Stomach (tissue), 8 donors: ENCODE measurements at regions not wholly inside any gene's neighbourhood (a gene's known extent, or its start where the extent isn't known, plus 50 kb on each side); places are given as distances from the start of the nearest gene placed in this dataset.

Experiments
- DNase-seq, 2 donors: peaks; one replicate each; pipeline versions ENCODE4 v3.0.0 to v3.0.0-alpha.2; 2013 to 2019
- H3K27ac ChIP-seq, 5 donors: fragments of 200-600 bp in 4 of 5; sonication (generic) in 4 of 5; one replicate each; pipeline ENCODE4 v1.5.1; 2013 to 2019; ENCODE audit warnings: mild to moderate bottlenecking in 1 of 5, moderate library complexity in 1 of 5
- H3K27me3 ChIP-seq, 3 donors: fragments of 200-600 bp; sonication (generic); one replicate each; pipeline ENCODE4 v1.5.1; 2017 to 2019; ENCODE audit warnings: mixed run types in 1 of 3
- H3K36me3 ChIP-seq, 4 donors: fragments of 200-600 bp; sonication (generic); 1 replicate in 3 of 4; 2 replicates in 1 of 4; pipeline ENCODE4 v1.5.1; 2016 to 2019
- H3K4me1 ChIP-seq, 4 donors: fragments of 200-600 bp; sonication (generic); one replicate each; pipeline ENCODE4 v1.5.1; 2016 to 2019
- H3K4me3 ChIP-seq, 4 donors: fragments of 200-600 bp; sonication (generic) in 3 of 4; one replicate each; pipeline ENCODE4 v1.5.1; 2016 to 2019; ENCODE audit warnings: mild to moderate bottlenecking in 1 of 4
- H3K9me3 ChIP-seq, 4 donors: fragments of 200-600 bp; sonication (generic); one replicate each; pipeline ENCODE4 v1.5.1; 2016 to 2019
- EP300 ChIP-seq: sonication (generic); formaldehyde crosslinking; IDR thresholded peaks from one replicate; pipeline ENCODE4 v1.6.1; 2017; ENCODE audit warnings: antibody characterized with exemption
- POLR2A ChIP-seq, 4 donors: fragments of 450-650 bp; IDR thresholded peaks; one replicate each; pipeline ENCODE4 v1.6.1; 2016; ENCODE audit warnings: antibody characterized with exemption in 4 of 4, control low read depth in 2 of 4, mild to moderate bottlenecking in 1 of 4, moderate library complexity in 1 of 4
- POLR2AphosphoS5 ChIP-seq, 3 donors: sonication (generic); formaldehyde crosslinking; IDR thresholded peaks; one replicate each; pipeline ENCODE4 v1.6.1; 2016; ENCODE audit warnings: antibody characterized with exemption in 3 of 3
- WGBS, 5 donors: extraction: QIAGEN DNeasy Blood & Tissue Kit in 3 of 5; methylation state at CpG; one replicate each; pipeline versions ENCODE4 v1.1.5 to v1.1.7; 2013 to 2018; 5-methylcytosine and 5-hydroxymethylcytosine counted together
- intact Hi-C: fragments of 100-400 bp; cut with DNase I; formaldehyde crosslinking; loops from one replicate; pipeline ENCODE4 v1.15.1; 2023; ENCODE audit warnings: low total_unique reads
- small RNA-seq, 4 donors: library from RNA; depleted of rRNA; stranded (forward); fragments of <200 nt; gene quantifications; one replicate each; pipeline ENCODE3, GENCODE V24; 2016
- TF ChIP-seq, protein P1 (sequence below), 7 experiments: fragments of 450-650 bp in 4 of 7; fragments of 200-600 bp in 3 of 7; sonication (generic) in 3 of 7; IDR thresholded peaks; one replicate each; pipeline ENCODE4 v1.5.1; 2016 to 2019; ENCODE audit warnings: antibody characterized with exemption in 7 of 7, control low read depth in 2 of 7, mild to moderate bottlenecking in 1 of 7
- donor health status: healthy with polysubstance abuse.
- donor health status: Bipolar disorder and iron deficiency.
- donor health status: healthy.

DNA sequence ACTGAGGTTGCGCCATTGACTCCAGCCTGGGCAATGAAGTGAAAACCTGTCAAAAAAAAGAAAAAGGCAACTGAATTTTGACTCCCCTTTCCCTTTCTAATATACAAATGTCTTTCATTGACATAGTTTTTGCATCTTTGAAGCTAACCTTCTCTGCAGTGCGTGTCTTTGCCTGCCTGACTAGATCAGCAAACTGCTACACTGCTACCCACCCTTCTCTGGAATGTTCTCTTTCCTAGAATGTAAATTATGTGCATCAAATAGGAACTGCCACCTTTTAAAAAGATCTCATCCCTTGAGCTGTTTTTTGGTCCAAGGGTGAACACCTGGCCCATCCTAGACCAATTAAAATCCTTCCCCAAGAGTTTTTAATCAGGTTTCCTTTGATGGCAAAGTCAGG lies 127.6 kb downstream of the SLC28A3 start:
- TF ChIP-seq EP300 (no peak), POLR2A (IDR thresholded peaks at IDR 0.05) (no peak), POLR2AphosphoS5 (IDR thresholded peaks at IDR 0.05) (no peak)
- TF ChIP-seq, protein P1, sequence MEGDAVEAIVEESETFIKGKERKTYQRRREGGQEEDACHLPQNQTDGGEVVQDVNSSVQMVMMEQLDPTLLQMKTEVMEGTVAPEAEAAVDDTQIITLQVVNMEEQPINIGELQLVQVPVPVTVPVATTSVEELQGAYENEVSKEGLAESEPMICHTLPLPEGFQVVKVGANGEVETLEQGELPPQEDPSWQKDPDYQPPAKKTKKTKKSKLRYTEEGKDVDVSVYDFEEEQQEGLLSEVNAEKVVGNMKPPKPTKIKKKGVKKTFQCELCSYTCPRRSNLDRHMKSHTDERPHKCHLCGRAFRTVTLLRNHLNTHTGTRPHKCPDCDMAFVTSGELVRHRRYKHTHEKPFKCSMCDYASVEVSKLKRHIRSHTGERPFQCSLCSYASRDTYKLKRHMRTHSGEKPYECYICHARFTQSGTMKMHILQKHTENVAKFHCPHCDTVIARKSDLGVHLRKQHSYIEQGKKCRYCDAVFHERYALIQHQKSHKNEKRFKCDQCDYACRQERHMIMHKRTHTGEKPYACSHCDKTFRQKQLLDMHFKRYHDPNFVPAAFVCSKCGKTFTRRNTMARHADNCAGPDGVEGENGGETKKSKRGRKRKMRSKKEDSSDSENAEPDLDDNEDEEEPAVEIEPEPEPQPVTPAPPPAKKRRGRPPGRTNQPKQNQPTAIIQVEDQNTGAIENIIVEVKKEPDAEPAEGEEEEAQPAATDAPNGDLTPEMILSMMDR (IDR thresholded peaks at IDR 0.05): no peak
- intact Hi-C loops: no loop called here
- WGBS, 5 donors: 87 to 97% (median 94%) methylated on average over 2 of the region's 2 CpGs

DNA sequence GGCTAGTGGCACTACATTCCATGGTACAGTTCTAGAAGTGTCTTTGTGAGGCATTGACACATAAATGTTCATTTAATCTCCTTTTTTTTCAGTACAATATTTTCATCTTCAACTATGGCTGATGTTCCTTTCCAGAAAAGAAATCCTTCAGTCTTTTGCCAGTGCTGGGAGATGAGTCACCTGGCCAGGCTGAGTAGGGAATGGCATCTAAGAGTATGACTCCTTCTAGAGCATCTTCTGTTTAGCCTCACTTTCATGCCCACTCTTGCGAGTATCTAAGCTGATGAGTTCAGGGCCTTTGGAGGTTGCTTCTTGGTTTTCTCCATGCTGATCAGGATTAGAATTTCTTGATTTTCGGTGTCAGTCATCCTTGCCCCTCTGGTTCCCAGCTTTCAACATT lies 124.4 kb downstream of the SLC28A3 start:
- Histone ChIP-seq H3K4me1 (no peaks in the 10 kb centered on the region), H3K9me3 (no peaks in the 10 kb centered on the region), H3K4me3 (no peak overlapping the region), H3K27ac (no peak overlapping the region), H3K36me3 (no peaks in the 10 kb centered on the region), H3K27me3 (no peaks in the 10 kb centered on the region)
- DNase-seq: no peak
- TF ChIP-seq, protein P1 (IDR thresholded peaks at IDR 0.05): no peak
- TF ChIP-seq POLR2A (IDR thresholded peaks at IDR 0.05): no peak
- no peak for TF ChIP-seq POLR2AphosphoS5 (IDR thresholded peaks at IDR 0.05)
- TF ChIP-seq EP300: no peak
- WGBS, 5 donors: 86 to 98% (median 97%) methylated on average over 2 of the region's 2 CpGs
- intact Hi-C loops: no loop called here

More for the DNA sequence above, 127.6 kb downstream of the SLC28A3 start:
- H3K27ac ChIP-seq: no peak overlapping the region
- H3K36me3 ChIP-seq: no peaks in the 10 kb centered on the region
- no peaks in the 10 kb centered on the region for H3K27me3 ChIP-seq
- DNase-seq: no peak
- no peak overlapping the region for H3K4me3 ChIP-seq
- H3K4me1 ChIP-seq: peaks cover 0 to under 1% (median 0%) of the 10 kb centered on the region in 4 donors
- no peaks in the 10 kb centered on the region for H3K9me3 ChIP-seq

DNA sequence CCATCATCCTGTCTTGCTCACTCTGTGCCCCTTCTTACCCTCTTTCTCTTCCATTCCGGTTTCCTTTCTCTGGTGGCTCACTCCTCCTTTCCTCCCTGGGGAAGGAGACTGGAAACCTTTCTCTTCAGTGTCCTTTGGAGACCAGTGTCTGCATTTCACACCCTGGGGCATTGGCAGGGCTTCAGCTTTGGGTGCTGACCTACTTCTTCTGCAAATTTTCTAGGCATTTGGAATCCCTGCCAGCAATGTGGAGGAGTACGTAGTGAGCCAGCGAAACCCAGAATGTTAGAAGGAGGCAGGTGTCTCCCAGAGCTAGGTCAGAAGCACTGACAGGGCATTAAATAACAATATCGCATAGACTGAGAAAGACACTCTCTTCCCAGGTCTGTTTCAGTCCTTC lies 122.2 kb downstream of the SLC28A3 start:
- H3K4me3 ChIP-seq: no peak overlapping the region
- intact Hi-C loops: no loop called here
- no peaks in the 10 kb centered on the region for H3K36me3 ChIP-seq
- no peak overlapping the region for H3K27ac ChIP-seq
- no peaks in the 10 kb centered on the region for H3K27me3 ChIP-seq
- no peak for DNase-seq
- peaks cover 0 to 6% (median 6%) of the 10 kb centered on the region in 4 donors for H3K9me3 ChIP-seq
- H3K4me1 ChIP-seq: no peaks in the 10 kb centered on the region
- no peak for TF ChIP-seq POLR2AphosphoS5 (IDR thresholded peaks at IDR 0.05)
- no peak for TF ChIP-seq POLR2A (IDR thresholded peaks at IDR 0.05)
- TF ChIP-seq, protein P1 (IDR thresholded peaks at IDR 0.05): no peak
- no peak for TF ChIP-seq EP300
- WGBS, 5 donors: 75 to 89% (median 79%) methylated on average over 4 of the region's 4 CpGs

DNA sequence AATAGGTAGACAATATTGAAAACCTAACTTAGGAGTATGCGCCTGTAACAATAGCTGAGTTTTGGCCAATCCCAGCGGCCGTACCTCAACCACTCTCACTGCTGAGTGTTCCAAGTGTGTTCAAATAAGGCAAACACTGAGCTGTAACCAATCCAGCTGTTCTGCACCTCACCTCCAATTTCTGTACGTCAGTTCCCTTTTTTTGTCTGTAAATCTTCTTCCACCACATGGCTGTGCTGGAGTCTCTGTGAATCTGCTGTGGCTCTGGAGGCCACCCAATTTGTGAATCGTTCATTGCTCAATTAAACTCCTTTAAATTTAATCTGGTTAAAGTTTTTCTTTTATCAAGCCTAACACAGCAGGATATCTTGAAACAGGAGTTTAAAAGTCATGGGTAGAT lies 116.3 kb downstream of the SLC28A3 start:
- H3K27ac ChIP-seq: no peak overlapping the region
- TF ChIP-seq POLR2A (IDR thresholded peaks at IDR 0.05): no peak
- TF ChIP-seq POLR2AphosphoS5 (IDR thresholded peaks at IDR 0.05): no peak
- TF ChIP-seq, protein P1 (IDR thresholded peaks at IDR 0.05): no peak
- TF ChIP-seq EP300: no peak
- H3K27me3 ChIP-seq: no peaks in the 10 kb centered on the region
- WGBS, 5 donors: 55 to 72% (median 58%) methylated on average over 5 of the region's 5 CpGs
- no peak for DNase-seq
- H3K4me1 ChIP-seq: no peaks in the 10 kb centered on the region
- H3K9me3 ChIP-seq: peaks cover 0 to 6% (median 6%) of the 10 kb centered on the region in 4 donors
- intact Hi-C loops: no loop called here
- H3K36me3 ChIP-seq: no peaks in the 10 kb centered on the region
- H3K4me3 ChIP-seq: no peak overlapping the region

Small RNA genes in the stretch of these regions (small RNA-seq; reads per million reads assigned to genes)
- gene AL390838.2: 0 reads per million in 4 donors
